GM12878 (cell line): ENCODE measurements at regions not wholly inside any gene's neighbourhood (a gene's known extent, or its start where the extent isn't known, plus 50 kb on each side); places are given as distances from the start of the nearest gene placed in this dataset.

Experiments used
- ATAC-seq: fragments of 200-7000 bp; cut with Tn5 transposase; 3 replicates; pipeline ENCODE4 v1.9.1; 2020; ENCODE audit warnings: mild to moderate bottlenecking, moderate library complexity
- BruUV-seq: library from RNA; stranded (reverse); fragments of 400-500 nt; replicated peaks from 2 replicates; lab custom pipeline; 2021; lab: Mats Ljungman, UMichigan
- CTCF ChIA-PET: fragments of 300-600 bp; sonication (Branson Sonifier 250); formaldehyde crosslinking; extraction: SDS; loops from one replicate; lab custom pipeline; 2021; ENCODE audit warnings: inconsistent platforms; lab: Yijun Ruan, JAX
- POLR2A ChIA-PET: fragments of 350-600 bp; formaldehyde crosslinking; extraction: SDS; loops from one replicate; lab custom pipeline; 2021; ENCODE audit warnings: inconsistent platforms; lab: Charles Lee
- RAD21 ChIA-PET: fragments of 300-600 bp; sonication (Branson Sonifier 250); formaldehyde crosslinking; loops from one replicate; lab custom pipeline; 2023; ENCODE audit warnings: antibody characterized with exemption; ENCODE audit not compliant: unreplicated experiment; lab: Charles Lee
- SMC1A ChIA-PET: fragments of 300-600 bp; sonication (Branson Sonifier 250); formaldehyde crosslinking; loops from one replicate; lab custom pipeline; 2023; ENCODE audit not compliant: unreplicated experiment, uncharacterized antibody; lab: Charles Lee
- DNase-seq: peaks from one replicate; pipeline ENCODE4 v3.0.0-alpha.2; 2011; ENCODE audit warnings: low read depth, low spot score
- FAIRE-seq: peaks from 3 replicates; lab custom pipeline; 2011; peaks lifted over from hg19 to GRCh38; lab: Jason Lieb, UNC
- H2AFZ ChIP-seq: 2 replicates; pipeline ENCODE4 v1.6.0; 2011; ENCODE audit warnings: low read depth, low read length, control low read depth; ENCODE audit not compliant: control insufficient read depth
- H3K27ac ChIP-seq: 2 replicates; pipeline ENCODE4 v1.5.1; 2011; ENCODE audit warnings: control low read depth; ENCODE audit not compliant: control insufficient read depth, insufficient read depth
- H3K27me3 ChIP-seq, 2 experiments: replicated peaks in 1 of 2; 2 replicates each; pipeline versions ENCODE4 v1.6.0 to v1.6.1; 2011; ENCODE audit warnings: low read length in 1 of 2; ENCODE audit not compliant: control insufficient read depth in 2 of 2, insufficient read depth in 2 of 2
- H3K36me3 ChIP-seq, 2 experiments: 2 replicates each; pipeline ENCODE4 v1.5.1; 2011; ENCODE audit warnings: low read length in 1 of 2; ENCODE audit not compliant: control insufficient read depth in 2 of 2, insufficient read depth in 2 of 2
- H3K4me1 ChIP-seq: 2 replicates; pipeline ENCODE4 v1.6.1; 2011; ENCODE audit warnings: mild to moderate bottlenecking, low read length, moderate library complexity, mixed read lengths; ENCODE audit not compliant: control insufficient read depth, insufficient read depth
- H3K4me2 ChIP-seq: 2 replicates; pipeline ENCODE4 v1.6.0; 2011; ENCODE audit warnings: control low read depth; ENCODE audit not compliant: control insufficient read depth, insufficient read depth
- H3K4me3 ChIP-seq: fragments of 200-600 bp; sonication (generic); 2 replicates; pipeline ENCODE4 v1.5.1; 2016
- H3K79me2 ChIP-seq: 2 replicates; pipeline ENCODE4 v1.6.0; 2011; ENCODE audit warnings: low read length; ENCODE audit not compliant: control insufficient read depth, insufficient read depth
- H3K9ac ChIP-seq: 2 replicates; pipeline ENCODE4 v1.8.0; 2011; ENCODE audit warnings: low read length, control low read depth, mixed read lengths; ENCODE audit not compliant: control insufficient read depth, insufficient read depth
- H3K9me3 ChIP-seq: replicated peaks from 3 replicates; pipeline ENCODE4 v1.5.1; 2011; ENCODE audit warnings: mild to moderate bottlenecking, low read length; ENCODE audit not compliant: control insufficient read depth, insufficient read depth
- H4K20me1 ChIP-seq: 2 replicates; pipeline ENCODE4 v1.6.0; 2011; ENCODE audit not compliant: control insufficient read depth, insufficient read depth
- MTA3 ChIP-seq: IDR thresholded peaks from 2 replicates; pipeline ENCODE4 v1.6.1; 2012; ENCODE audit warnings: low read length, inconsistent platforms, borderline replicate concordance
- NR2C1 ChIP-seq: fragments of 450-650 bp; IDR thresholded peaks from 2 replicates; pipeline ENCODE4 v1.6.1; 2017; ENCODE audit warnings: antibody characterized with exemption, mild to moderate bottlenecking, moderate library complexity
- NR2F1 ChIP-seq: fragments of 450-650 bp; conservative IDR thresholded peaks from 2 replicates; pipeline ENCODE4 v1.6.1; 2017; ENCODE audit warnings: mild to moderate bottlenecking
- RAD51 ChIP-seq: fragments of 450-650 bp; IDR thresholded peaks from 2 replicates; pipeline ENCODE4 v1.6.1; 2016; ENCODE audit warnings: moderate library complexity, mild to moderate bottlenecking, inconsistent platforms
- YBX1 ChIP-seq: fragments of 450-650 bp; IDR thresholded peaks from 2 replicates; pipeline ENCODE4 v1.6.1; 2016; ENCODE audit warnings: antibody characterized with exemption
- ZNF274 ChIP-seq: IDR thresholded peaks from one replicate; pipeline ENCODE4 v1.8.0; 2011; ENCODE audit not compliant: insufficient read length, insufficient read depth
- WGBS: methylation state at CpG from one replicate; pipeline ENCODE4 v1.1.6; 2016; ENCODE audit warnings: low lambda C conversion rate; ENCODE audit not compliant: insufficient replicate concordance, insufficient coverage; ENCODE audit errors: missing lambda C conversion rate; 5-methylcytosine and 5-hydroxymethylcytosine counted together
- in situ Hi-C: fragments of 300-500 bp; cut with MboI; formaldehyde crosslinking; loops from 9 replicates; pipeline ENCODE4 v1.14.3; 2018; ENCODE audit warnings: mixed read lengths
- intact Hi-C: fragments of 100-400 bp; cut with micrococcal nuclease; formaldehyde crosslinking; loops from one replicate; pipeline ENCODE4 v1.14.2; 2022; ENCODE audit not compliant: unreplicated experiment
- TF ChIP-seq, protein P1 (sequence below): fragments of 450-650 bp; IDR thresholded peaks from 2 replicates; pipeline ENCODE4 v1.6.1; 2017; ENCODE audit warnings: mild to moderate bottlenecking, low read depth, inconsistent platforms; ENCODE audit not compliant: poor library complexity, severe bottlenecking
- TF ChIP-seq, protein P2 (sequence below): fragments of 450-650 bp; IDR thresholded peaks from 2 replicates; pipeline ENCODE4 v1.6.1; 2018; ENCODE audit warnings: mild to moderate bottlenecking, low read depth, moderate library complexity; ENCODE audit not compliant: partially characterized antibody

DNA sequence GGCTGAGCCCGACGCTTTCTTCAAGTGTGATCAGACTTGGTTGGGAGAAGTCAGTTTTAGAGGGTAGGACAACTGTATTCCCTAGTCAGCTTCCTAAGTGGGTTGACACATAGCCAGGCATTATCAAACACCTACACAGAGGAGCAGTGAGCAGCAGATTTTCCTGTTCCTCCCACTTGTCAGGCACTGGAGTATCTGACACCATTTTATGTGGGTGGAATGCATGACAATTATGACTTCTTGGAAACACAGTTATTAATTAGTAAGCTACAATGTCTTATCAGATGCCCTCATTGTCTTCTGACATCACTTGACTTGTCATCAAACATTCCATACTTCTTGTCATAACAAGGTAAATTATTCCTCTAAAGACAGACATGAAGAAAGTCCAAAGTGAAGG is 124.9 kb downstream of the IRX2 start (continued):
- TF ChIP-seq, protein P1, sequence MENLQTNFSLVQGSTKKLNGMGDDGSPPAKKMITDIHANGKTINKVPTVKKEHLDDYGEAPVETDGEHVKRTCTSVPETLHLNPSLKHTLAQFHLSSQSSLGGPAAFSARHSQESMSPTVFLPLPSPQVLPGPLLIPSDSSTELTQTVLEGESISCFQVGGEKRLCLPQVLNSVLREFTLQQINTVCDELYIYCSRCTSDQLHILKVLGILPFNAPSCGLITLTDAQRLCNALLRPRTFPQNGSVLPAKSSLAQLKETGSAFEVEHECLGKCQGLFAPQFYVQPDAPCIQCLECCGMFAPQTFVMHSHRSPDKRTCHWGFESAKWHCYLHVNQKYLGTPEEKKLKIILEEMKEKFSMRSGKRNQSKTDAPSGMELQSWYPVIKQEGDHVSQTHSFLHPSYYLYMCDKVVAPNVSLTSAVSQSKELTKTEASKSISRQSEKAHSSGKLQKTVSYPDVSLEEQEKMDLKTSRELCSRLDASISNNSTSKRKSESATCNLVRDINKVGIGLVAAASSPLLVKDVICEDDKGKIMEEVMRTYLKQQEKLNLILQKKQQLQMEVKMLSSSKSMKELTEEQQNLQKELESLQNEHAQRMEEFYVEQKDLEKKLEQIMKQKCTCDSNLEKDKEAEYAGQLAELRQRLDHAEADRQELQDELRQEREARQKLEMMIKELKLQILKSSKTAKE = no peak

DNA sequence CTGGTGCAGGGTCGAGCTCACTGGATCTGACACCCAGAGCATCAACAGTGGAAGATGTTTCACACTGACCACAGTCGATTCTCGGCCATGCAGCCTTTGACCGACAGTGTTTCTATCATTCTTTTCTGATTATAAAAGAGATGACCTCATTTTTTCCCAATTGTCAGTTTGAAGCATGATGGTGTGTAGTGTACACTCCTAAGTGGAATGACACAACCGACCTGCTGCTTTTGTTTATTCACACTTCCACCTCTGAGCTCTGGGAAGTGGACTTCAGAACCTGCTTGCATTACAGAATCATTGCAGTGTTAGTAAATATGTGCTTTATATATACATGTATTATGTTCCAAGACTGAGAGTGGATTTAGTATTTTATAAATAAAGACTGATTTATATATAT is 128.6 kb downstream of the IRX2 start:
- H3K79me2 ChIP-seq = no peaks in the 10 kb centered on the region
- no peak overlapping the region for H3K27ac ChIP-seq
- FAIRE-seq = no peak
- ChIA-PET RAD21 (no interaction called here), POLR2A (no interaction called here), SMC1A (no interaction called here), CTCF (no interaction called here)
- in situ Hi-C loops = no loop called here
- DNase-seq = no peak
- intact Hi-C loops = no loop called here
- TF ChIP-seq NR2F1 (no peak), ZNF274 (no peak), NR2C1 (no peak), RAD51 (no peak), YBX1 (no peak), MTA3 (no peak)
- TF ChIP-seq, protein P2, sequence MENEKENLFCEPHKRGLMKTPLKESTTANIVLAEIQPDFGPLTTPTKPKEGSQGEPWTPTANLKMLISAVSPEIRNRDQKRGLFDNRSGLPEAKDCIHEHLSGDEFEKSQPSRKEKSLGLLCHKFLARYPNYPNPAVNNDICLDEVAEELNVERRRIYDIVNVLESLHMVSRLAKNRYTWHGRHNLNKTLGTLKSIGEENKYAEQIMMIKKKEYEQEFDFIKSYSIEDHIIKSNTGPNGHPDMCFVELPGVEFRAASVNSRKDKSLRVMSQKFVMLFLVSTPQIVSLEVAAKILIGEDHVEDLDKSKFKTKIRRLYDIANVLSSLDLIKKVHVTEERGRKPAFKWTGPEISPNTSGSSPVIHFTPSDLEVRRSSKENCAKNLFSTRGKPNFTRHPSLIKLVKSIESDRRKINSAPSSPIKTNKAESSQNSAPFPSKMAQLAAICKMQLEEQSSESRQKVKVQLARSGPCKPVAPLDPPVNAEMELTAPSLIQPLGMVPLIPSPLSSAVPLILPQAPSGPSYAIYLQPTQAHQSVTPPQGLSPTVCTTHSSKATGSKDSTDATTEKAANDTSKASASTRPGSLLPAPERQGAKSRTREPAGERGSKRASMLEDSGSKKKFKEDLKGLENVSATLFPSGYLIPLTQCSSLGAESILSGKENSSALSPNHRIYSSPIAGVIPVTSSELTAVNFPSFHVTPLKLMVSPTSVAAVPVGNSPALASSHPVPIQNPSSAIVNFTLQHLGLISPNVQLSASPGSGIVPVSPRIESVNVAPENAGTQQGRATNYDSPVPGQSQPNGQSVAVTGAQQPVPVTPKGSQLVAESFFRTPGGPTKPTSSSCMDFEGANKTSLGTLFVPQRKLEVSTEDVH = no peak
- H2AFZ ChIP-seq = no peak overlapping the region
- no peak overlapping the region for H3K4me3 ChIP-seq
- no peak overlapping the region for H3K4me2 ChIP-seq
- no peaks in the 10 kb centered on the region for H3K4me1 ChIP-seq
- no TSS peak for BruUV-seq
- 12% methylated on average over 5 of the region's 5 CpGs for WGBS
- ATAC-seq = no peak
- no peaks in the 10 kb centered on the region; the same call in 2 of the 3 replicates for H3K9me3 ChIP-seq
- no peaks in the 10 kb centered on the region for H3K27me3 ChIP-seq
- H3K36me3 ChIP-seq = no peaks in the 10 kb centered on the region
- H4K20me1 ChIP-seq = no peaks in the 10 kb centered on the region
- no peak overlapping the region for H3K9ac ChIP-seq
